IMR-90 (cell line): ENCODE measurements at regions not wholly inside any gene's neighbourhood (a gene's known extent, or its start where the extent isn't known, plus 50 kb on each side); places are given as distances from the start of the nearest gene placed in this dataset.

ENCODE experiments used
- ATAC-seq: fragments of 200-7000 bp; cut with Tn5 transposase; 2 replicates; pipeline ENCODE4 v1.9.1; 2020; ENCODE audit warnings: low read depth, mild to moderate bottlenecking, moderate library complexity
- BruUV-seq: library from RNA; stranded (reverse); fragments of 400-500 nt; replicated peaks from 2 replicates; lab custom pipeline; 2021; lab: Mats Ljungman, UMichigan
- CTCF ChIA-PET: fragments of 300-600 bp; formaldehyde crosslinking; extraction: SDS; loops from one replicate; lab custom pipeline; 2021; ENCODE audit warnings: antibody characterized with exemption; lab: Yijun Ruan, JAX
- POLR2A ChIA-PET: fragments of 300-600 bp; sonication (Branson Sonifier 250); formaldehyde crosslinking; loops from one replicate; lab custom pipeline; 2022; ENCODE audit warnings: antibody characterized with exemption; ENCODE audit not compliant: unreplicated experiment; lab: Charles Lee
- DNase-seq: peaks from one replicate; pipeline ENCODE4 v3.0.0; 2013
- H2AFZ ChIP-seq: replicated peaks from 2 replicates; pipeline ENCODE3; 2013; ENCODE audit warnings: low read length, mild to moderate bottlenecking; ENCODE audit not compliant: poor library complexity
- H2AK5ac ChIP-seq: 2 replicates; pipeline ENCODE4 v1.6.1; 2013; ENCODE audit warnings: low read depth, low read length, inconsistent platforms
- H2AK9ac ChIP-seq: replicated peaks from 2 replicates; pipeline ENCODE3; 2013; ENCODE audit warnings: mild to moderate bottlenecking, low read depth, low read length, moderate library complexity; ENCODE audit not compliant: poor library complexity
- H2BK120ac ChIP-seq: 2 replicates; pipeline ENCODE4 v1.6.1; 2013; ENCODE audit warnings: low read depth, low read length, inconsistent platforms
- H2BK15ac ChIP-seq: 3 replicates; pipeline ENCODE4 v1.6.1; 2013; ENCODE audit warnings: low read depth, low read length, inconsistent platforms
- H2BK20ac ChIP-seq: 2 replicates; pipeline ENCODE4 v1.6.1; 2013; ENCODE audit warnings: low read depth, mild to moderate bottlenecking, inconsistent platforms, low read length, moderate library complexity
- H2BK5ac ChIP-seq: 2 replicates; pipeline ENCODE4 v1.6.1; 2013; ENCODE audit warnings: mild to moderate bottlenecking, low read depth, low read length, inconsistent platforms; ENCODE audit not compliant: poor library complexity, severe bottlenecking
- H3K14ac ChIP-seq: replicated peaks from 2 replicates; pipeline ENCODE4 v1.6.1; 2013; ENCODE audit warnings: low read depth, low read length, inconsistent platforms
- H3K18ac ChIP-seq: 2 replicates; pipeline ENCODE4 v1.6.1; 2013; ENCODE audit warnings: low read depth, low read length, control low read depth
- H3K23ac ChIP-seq: 2 replicates; pipeline ENCODE4 v1.6.1; 2013; ENCODE audit warnings: low read depth, low read length, inconsistent platforms
- H3K27ac ChIP-seq: 2 replicates; pipeline ENCODE4 v1.5.1; 2013; ENCODE audit warnings: mild to moderate bottlenecking, control low read depth, low read length; ENCODE audit not compliant: insufficient read depth
- H3K27me3 ChIP-seq: 2 replicates; pipeline ENCODE4 v1.6.1; 2013; ENCODE audit warnings: low read length; ENCODE audit not compliant: control insufficient read depth, insufficient read depth
- H3K36me3 ChIP-seq: 2 replicates; pipeline ENCODE4 v1.6.1; 2013; ENCODE audit warnings: low read length, mixed read lengths; ENCODE audit not compliant: control insufficient read depth, insufficient read depth
- H3K4ac ChIP-seq: 2 replicates; pipeline ENCODE4 v1.6.1; 2013; ENCODE audit warnings: low read depth, low read length, inconsistent platforms
- H3K4me1 ChIP-seq: 2 replicates; pipeline ENCODE4 v1.6.1; 2013; ENCODE audit warnings: low read length, mixed read lengths; ENCODE audit not compliant: control insufficient read depth, insufficient read depth
- H3K4me2 ChIP-seq: 2 replicates; pipeline ENCODE4 v1.6.1; 2013; ENCODE audit warnings: low read depth, mild to moderate bottlenecking, control low read depth, low read length, moderate library complexity
- H3K4me3 ChIP-seq: 2 replicates; pipeline ENCODE4 v1.5.1; 2013; ENCODE audit warnings: low read depth, mild to moderate bottlenecking, control low read depth, low read length, moderate library complexity; ENCODE audit not compliant: insufficient read depth
- H3K56ac ChIP-seq: 2 replicates; pipeline ENCODE4 v1.6.1; 2013; ENCODE audit warnings: low read length, inconsistent platforms; ENCODE audit not compliant: insufficient read depth; ENCODE audit errors: extremely low read depth
- H3K79me1 ChIP-seq, 2 experiments: 2 replicates each; pipeline ENCODE4 v1.6.1; 2013; ENCODE audit warnings: low read length in 2 of 2, inconsistent platforms in 1 of 2, low read depth in 1 of 2
- H3K9ac ChIP-seq: 2 replicates; pipeline ENCODE4 v1.6.1; 2013; ENCODE audit warnings: low read depth, low read length, control low read depth
- H3K9me1 ChIP-seq: 2 replicates; pipeline ENCODE4 v1.6.1; 2013; ENCODE audit warnings: low read length, inconsistent platforms; ENCODE audit not compliant: insufficient read depth
- H3K9me3 ChIP-seq: 2 replicates; pipeline ENCODE4 v1.6.1; 2013; ENCODE audit warnings: low read length; ENCODE audit not compliant: control insufficient read depth, insufficient read depth
- H4K20me1 ChIP-seq: 2 replicates; pipeline ENCODE4 v1.6.1; 2013; ENCODE audit warnings: low read length, inconsistent platforms; ENCODE audit not compliant: insufficient read depth
- H4K5ac ChIP-seq: 2 replicates; pipeline ENCODE4 v1.6.1; 2013; ENCODE audit warnings: mild to moderate bottlenecking, low read depth, low read length, control low read depth
- H4K8ac ChIP-seq, 2 experiments: 2 replicates each; pipeline ENCODE4 v1.6.1; 2013; ENCODE audit warnings: low read depth in 2 of 2, low read length in 2 of 2, control low read depth in 1 of 2, inconsistent platforms in 1 of 2
- H4K91ac ChIP-seq: 2 replicates; pipeline ENCODE4 v1.6.1; 2013; ENCODE audit warnings: low read depth, low read length, inconsistent platforms; ENCODE audit not compliant: insufficient read depth
- BHLHE40 ChIP-seq: fragments of 150-350 bp; IDR thresholded peaks from 2 replicates; pipeline ENCODE4 v1.6.1; 2016; ENCODE audit warnings: mild to moderate bottlenecking, low read depth, low read length
- CEBPB ChIP-seq: IDR thresholded peaks from 2 replicates; pipeline ENCODE4 v1.6.1; 2012; ENCODE audit warnings: low read depth, low read length, improper control_type of control experiment
- CHD1 ChIP-seq: IDR thresholded peaks from 2 replicates; pipeline ENCODE4 v1.6.1; 2012; ENCODE audit warnings: low read depth, low read length, improper control_type of control experiment
- FOS ChIP-seq: fragments of 150-350 bp; IDR thresholded peaks from 2 replicates; pipeline ENCODE4 v1.6.1; 2016; ENCODE audit warnings: low read depth, low read length
- MAFK ChIP-seq: IDR thresholded peaks from 2 replicates; pipeline ENCODE4 v1.6.1; 2012; ENCODE audit warnings: low read depth, low read length, improper control_type of control experiment
- MAZ ChIP-seq: IDR thresholded peaks from 2 replicates; pipeline ENCODE4 v1.6.1; 2012; ENCODE audit warnings: low read depth, mild to moderate bottlenecking, low read length, improper control_type of control experiment, moderate library complexity, borderline replicate concordance
- MXI1 ChIP-seq: IDR thresholded peaks from 2 replicates; pipeline ENCODE4 v1.6.1; 2012; ENCODE audit warnings: low read depth, mild to moderate bottlenecking, low read length, moderate library complexity, borderline replicate concordance
- NFE2L2 ChIP-seq: fragments of 150-350 bp; IDR thresholded peaks from 2 replicates; pipeline ENCODE4 v1.6.1; 2016; ENCODE audit warnings: low read depth, mild to moderate bottlenecking, low read length
- POLR2A ChIP-seq: IDR thresholded peaks from 2 replicates; pipeline ENCODE4 v1.6.1; 2012; ENCODE audit warnings: mild to moderate bottlenecking, low read depth, low read length
- RAD21 ChIP-seq: IDR thresholded peaks from 2 replicates; pipeline ENCODE4 v1.6.1; 2012; ENCODE audit warnings: low read length, improper control_type of control experiment
- RCOR1 ChIP-seq: IDR thresholded peaks from 2 replicates; pipeline ENCODE4 v1.6.1; 2012; ENCODE audit warnings: mild to moderate bottlenecking, low read length, improper control_type of control experiment; ENCODE audit not compliant: insufficient replicate concordance
- RFX5 ChIP-seq: IDR thresholded peaks from 2 replicates; pipeline ENCODE4 v1.8.0; 2012; ENCODE audit warnings: low read depth, mild to moderate bottlenecking, low read length, moderate library complexity
- SMC3 ChIP-seq: fragments of 150-350 bp; IDR thresholded peaks from 2 replicates; pipeline ENCODE4 v1.6.1; 2016; ENCODE audit warnings: low read depth, mild to moderate bottlenecking, antibody characterized with exemption, low read length, moderate library complexity
- WGBS, 2 experiments: methylation state at CpG; one replicate each; pipeline versions ENCODE4 v1.1.5 to v1.1.7; 2013; ENCODE audit warnings: missing lambda C conversion rate in 2 of 2; ENCODE audit not compliant: insufficient read length in 1 of 2; ENCODE audit errors: extremely low coverage in 2 of 2; 5-methylcytosine and 5-hydroxymethylcytosine counted together
- dilution Hi-C: fragments of 300-500 bp; cut with HindIII; formaldehyde crosslinking; loops from one replicate; pipeline ENCODE4 v1.14.3; 2018; ENCODE audit warnings: low sequenced_read_pairs; ENCODE audit not compliant: unreplicated experiment
- in situ Hi-C: fragments of 300-500 bp; cut with MboI; formaldehyde crosslinking; loops from 3 replicates; pipeline ENCODE4 v1.14.3; 2019; ENCODE audit warnings: low sequenced_read_pairs, inconsistent platforms, mixed read lengths
- intact Hi-C: fragments of 100-400 bp; cut with micrococcal nuclease; formaldehyde crosslinking; loops from 2 replicates; pipeline ENCODE4 v1.10.0; 2022
- TF ChIP-seq, protein P1 (sequence below): conservative IDR thresholded peaks from 2 replicates; pipeline ENCODE4 v1.5.1; 2012; ENCODE audit warnings: mild to moderate bottlenecking, low read depth, low read length, improper control_type of control experiment
- TF ChIP-seq, protein P2 (sequence below): fragments of 150-350 bp; IDR thresholded peaks from 2 replicates; pipeline ENCODE4 v1.6.1; 2017; ENCODE audit warnings: mild to moderate bottlenecking, antibody characterized with exemption, low read length, low read depth
- TF ChIP-seq, protein P3 (sequence below): fragments of 150-350 bp; IDR thresholded peaks from 2 replicates; pipeline ENCODE4 v1.6.1; 2016; ENCODE audit warnings: low read depth, mild to moderate bottlenecking, low read length, moderate library complexity, borderline replicate concordance

- no peak for ATAC-seq
- H2BK20ac ChIP-seq, result no peak overlapping the region
Observed at GRCh38 chr5:30287890-30288289, 905.6 kb upstream of the CDH6 start.

More at GRCh38 chr5:30287890-30288289, 905.6 kb upstream of the CDH6 start:
- Histone ChIP-seq H3K18ac (no peak overlapping the region), H4K91ac (no peak overlapping the region), H3K4me2 (no peak overlapping the region), H3K56ac (no peak overlapping the region), H3K9ac (no peak overlapping the region), H3K9me3 (peaks cover 8% of the 10 kb centered on the region; the same call in 1 of the 2 replicates), H3K23ac (no peak overlapping the region), H3K36me3 (no peaks in the 10 kb centered on the region), H3K4me3 (no peak overlapping the region), H3K79me1 (no peaks in the 10 kb centered on the region), H2AK5ac (no peak overlapping the region), H3K27ac (no peak overlapping the region), H4K20me1 (no peaks in the 10 kb centered on the region), H3K14ac (no peak overlapping the region), H3K27me3 (no peaks in the 10 kb centered on the region), H2BK5ac (no peak overlapping the region), H2AK9ac (no peak overlapping the region), H2BK15ac (no peak overlapping the region), H2BK120ac (no peak overlapping the region), H3K4ac (no peak overlapping the region), H2AFZ (no peak overlapping the region), H4K8ac (no peak overlapping the region), H4K5ac (no peak overlapping the region), H3K4me1 (no peaks in the 10 kb centered on the region), H3K9me1 (no peaks in the 10 kb centered on the region)
- no peak for TF ChIP-seq CHD1
- no peak for TF ChIP-seq FOS
- TF ChIP-seq, protein P1, sequence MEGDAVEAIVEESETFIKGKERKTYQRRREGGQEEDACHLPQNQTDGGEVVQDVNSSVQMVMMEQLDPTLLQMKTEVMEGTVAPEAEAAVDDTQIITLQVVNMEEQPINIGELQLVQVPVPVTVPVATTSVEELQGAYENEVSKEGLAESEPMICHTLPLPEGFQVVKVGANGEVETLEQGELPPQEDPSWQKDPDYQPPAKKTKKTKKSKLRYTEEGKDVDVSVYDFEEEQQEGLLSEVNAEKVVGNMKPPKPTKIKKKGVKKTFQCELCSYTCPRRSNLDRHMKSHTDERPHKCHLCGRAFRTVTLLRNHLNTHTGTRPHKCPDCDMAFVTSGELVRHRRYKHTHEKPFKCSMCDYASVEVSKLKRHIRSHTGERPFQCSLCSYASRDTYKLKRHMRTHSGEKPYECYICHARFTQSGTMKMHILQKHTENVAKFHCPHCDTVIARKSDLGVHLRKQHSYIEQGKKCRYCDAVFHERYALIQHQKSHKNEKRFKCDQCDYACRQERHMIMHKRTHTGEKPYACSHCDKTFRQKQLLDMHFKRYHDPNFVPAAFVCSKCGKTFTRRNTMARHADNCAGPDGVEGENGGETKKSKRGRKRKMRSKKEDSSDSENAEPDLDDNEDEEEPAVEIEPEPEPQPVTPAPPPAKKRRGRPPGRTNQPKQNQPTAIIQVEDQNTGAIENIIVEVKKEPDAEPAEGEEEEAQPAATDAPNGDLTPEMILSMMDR, result no peak
- no peak for TF ChIP-seq POLR2A
- no peak for TF ChIP-seq SMC3
- no peak for TF ChIP-seq MAFK
- TF ChIP-seq MXI1, result no peak
- no peak for TF ChIP-seq RFX5
- TF ChIP-seq MAZ, result no peak
- no peak for TF ChIP-seq RAD21
- no peak for TF ChIP-seq NFE2L2
- no peak for TF ChIP-seq BHLHE40
- TF ChIP-seq, protein P2, sequence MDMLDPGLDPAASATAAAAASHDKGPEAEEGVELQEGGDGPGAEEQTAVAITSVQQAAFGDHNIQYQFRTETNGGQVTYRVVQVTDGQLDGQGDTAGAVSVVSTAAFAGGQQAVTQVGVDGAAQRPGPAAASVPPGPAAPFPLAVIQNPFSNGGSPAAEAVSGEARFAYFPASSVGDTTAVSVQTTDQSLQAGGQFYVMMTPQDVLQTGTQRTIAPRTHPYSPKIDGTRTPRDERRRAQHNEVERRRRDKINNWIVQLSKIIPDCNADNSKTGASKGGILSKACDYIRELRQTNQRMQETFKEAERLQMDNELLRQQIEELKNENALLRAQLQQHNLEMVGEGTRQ, result no peak
- TF ChIP-seq RCOR1, result no peak
- no peak for TF ChIP-seq CEBPB
- TF ChIP-seq, protein P3, sequence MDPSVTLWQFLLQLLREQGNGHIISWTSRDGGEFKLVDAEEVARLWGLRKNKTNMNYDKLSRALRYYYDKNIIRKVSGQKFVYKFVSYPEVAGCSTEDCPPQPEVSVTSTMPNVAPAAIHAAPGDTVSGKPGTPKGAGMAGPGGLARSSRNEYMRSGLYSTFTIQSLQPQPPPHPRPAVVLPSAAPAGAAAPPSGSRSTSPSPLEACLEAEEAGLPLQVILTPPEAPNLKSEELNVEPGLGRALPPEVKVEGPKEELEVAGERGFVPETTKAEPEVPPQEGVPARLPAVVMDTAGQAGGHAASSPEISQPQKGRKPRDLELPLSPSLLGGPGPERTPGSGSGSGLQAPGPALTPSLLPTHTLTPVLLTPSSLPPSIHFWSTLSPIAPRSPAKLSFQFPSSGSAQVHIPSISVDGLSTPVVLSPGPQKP, result no peak
- POLR2A ChIA-PET, result no interaction called here
- dilution Hi-C loops (no loop called here), in situ Hi-C loops (no loop called here), intact Hi-C loops (no loop called here)
- BruUV-seq, result no TSS peak
- WGBS, 2 experiments, result no CpG with 5 or more reads among the region's 1 CpG
- CTCF ChIA-PET, result no interaction called here
- DNase-seq, result no peak
